Activated CD8-positive, alpha-beta memory T cell treated with anti-CD3 and anti-CD28 coated beads, Interleukin-2, amount 50 U/mL, for 4 hours (primary cell): ENCODE measurements at regions not wholly inside any gene's neighbourhood (a gene's known extent, or its start where the extent isn't known, plus 50 kb on each side); places are given as distances from the start of the nearest gene placed in this dataset.

Experiments used
- DNase-seq: peaks from one replicate; pipeline ENCODE4 v3.0.0-alpha.2; 2020

DNA sequence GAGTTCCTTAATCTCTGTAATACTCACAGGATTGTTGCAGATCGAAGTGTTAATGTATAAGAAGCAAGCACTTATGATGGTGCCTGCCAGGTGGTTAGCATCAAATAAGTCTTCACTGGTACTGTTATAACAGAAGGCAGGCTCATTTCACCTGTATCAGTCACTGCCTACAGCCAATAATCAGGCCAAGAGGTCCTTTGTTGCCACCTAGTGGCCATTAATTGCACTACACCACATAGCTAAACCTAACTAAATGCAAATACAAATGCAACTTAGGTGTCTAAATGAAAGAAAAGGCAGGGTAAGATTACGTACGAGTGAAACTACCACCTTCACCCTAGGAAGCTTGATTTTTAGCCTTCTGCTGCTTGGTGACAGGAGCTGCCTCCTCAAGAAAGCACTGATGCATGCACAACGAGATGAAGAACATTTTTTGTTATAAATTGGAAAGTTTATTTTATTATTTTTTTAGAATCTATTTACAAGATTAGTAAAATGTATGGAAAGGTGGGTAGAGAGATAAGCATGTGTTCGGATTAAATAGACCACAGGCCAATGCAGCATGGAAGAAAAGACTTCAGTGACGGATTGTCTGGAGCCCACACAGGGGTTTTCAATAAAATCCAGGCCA is 334.8 kb upstream of the CAMK1G start:
- peak; percentile 37 for DNase-seq

DNA sequence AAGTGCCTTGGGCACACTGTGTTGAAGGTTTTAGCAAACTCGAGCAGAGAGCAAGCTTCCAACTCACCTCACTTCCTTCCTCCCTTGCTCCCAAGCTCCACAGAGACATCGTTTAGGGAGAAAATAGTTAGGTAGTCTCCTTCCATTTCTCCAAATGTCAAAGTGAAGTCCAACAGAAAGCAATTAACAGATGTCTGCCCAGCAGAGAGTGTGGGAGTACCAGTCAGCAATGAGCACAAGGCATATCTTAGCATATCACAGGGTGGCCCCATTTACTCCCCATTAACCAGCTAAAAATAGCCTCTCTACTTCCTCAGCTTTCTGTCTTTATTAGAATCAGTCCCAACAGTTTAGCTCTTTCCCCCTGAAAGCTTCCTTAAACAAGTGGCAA is 334.2 kb upstream of the CAMK1G start:
- no peak for DNase-seq

DNA sequence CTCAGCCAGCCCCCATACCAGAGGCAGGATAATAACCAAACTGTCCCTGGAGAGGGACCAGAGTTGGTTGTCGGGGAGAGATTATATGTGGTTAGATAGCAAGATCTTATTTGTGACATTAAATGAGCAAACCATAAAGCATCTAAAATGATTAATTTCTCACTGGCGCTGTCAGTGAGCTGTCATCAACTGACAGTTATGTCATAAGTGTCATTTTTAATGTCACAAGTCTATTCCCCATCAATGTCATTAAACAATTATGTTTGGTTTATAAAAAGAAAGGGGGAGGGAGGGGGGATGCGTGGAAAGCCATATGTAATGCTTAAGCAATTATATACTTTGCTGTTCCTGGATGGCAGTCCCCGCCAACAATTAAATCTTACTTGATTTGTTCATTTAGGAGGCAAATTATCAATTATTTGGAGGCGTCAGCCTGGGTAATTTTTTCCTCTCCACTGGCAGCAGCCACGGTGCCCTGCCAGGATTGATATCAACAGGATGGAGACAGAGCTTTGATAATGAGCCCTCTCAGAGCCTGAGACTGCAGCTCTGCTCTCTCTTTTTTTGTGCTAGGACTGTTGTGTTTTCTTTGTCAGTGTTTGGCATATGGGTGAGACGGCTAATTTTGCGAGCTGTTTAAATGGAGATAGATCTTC is 333.6 kb upstream of the CAMK1G start:
- no peak for DNase-seq

DNA sequence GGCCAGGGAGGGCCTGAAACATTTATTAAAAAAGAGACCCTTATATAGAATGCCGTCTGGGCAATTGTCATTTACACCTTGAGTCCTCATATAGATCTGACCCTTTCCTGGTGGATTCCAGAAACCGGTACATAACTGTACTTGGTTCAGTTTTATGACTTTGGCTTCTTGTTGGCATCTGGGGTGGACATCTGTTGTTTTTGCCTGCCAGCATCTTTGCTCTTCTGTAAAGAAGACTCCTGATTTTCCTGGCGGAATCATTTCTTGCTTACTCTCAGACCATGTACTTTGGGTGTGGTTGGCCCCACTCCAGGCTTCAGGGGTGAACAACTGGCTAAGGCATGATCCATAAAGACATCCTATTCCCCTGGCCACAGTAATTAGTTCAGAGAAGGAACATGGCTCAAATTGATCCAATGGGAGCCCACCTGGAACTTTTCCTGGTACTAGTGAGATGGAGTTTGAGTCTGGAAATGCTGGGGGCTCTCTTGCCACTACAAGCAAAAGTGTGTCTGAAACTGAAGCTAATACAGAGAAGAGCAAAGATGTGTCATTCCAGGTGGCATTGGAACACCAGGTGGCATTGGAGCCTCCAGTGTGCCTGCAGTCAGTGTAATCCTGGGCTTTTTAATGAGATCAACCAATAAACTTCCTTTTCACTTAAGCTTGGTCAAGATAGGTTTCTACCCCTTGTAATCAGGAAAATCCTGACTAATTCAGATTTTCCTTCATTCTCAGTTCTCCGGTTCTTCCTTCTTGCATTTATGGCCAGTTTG is 332.5 kb upstream of the CAMK1G start:
- DNase-seq: no peak

DNA sequence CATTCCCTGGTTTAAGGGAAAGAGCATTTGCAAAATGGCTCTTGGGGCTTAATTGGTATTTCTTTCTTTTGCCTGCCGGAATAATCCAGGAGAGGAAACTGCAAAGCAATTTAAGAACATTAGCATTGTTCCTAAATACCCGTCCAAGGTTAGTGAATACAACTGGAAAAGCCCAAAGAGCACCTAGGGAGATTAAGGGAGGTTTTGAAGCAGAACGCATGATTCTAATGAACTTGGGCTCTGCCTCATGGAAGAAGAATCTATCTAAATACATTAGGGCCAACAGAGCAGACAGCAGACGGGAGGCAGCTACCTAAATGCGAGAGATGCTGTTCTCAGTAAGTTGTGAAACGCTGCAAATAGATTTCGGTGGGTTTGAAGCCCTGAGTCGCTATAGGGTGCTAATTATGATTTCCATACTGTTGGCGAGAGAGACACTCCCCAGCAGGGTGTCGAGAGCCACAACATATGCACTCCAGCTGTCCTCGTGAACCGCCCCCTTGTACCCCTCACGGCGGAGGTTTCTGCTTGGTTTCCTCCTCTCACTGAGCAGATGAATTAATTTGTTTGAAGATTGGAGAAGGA is 326.7 kb upstream of the CAMK1G start:
- no peak for DNase-seq

DNA sequence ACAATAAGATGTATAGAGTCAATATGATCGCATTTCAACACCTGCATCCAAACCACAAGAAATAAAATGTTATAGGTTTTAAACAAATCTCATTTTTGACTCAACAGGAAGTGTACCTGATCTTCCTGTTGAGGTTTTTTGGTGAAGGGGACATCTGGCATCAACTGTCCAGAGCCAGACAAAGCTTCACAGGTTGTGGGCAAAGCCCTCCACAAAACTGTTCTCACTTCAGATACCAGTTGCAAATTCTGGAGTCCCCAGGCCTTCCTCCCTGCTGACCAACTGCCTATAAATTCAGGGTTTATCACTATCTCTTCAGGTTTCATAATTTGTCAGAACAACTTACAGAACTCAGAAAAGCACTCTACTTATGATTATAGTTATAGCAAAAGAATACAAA is 326.1 kb upstream of the CAMK1G start:
- no peak for DNase-seq

DNA sequence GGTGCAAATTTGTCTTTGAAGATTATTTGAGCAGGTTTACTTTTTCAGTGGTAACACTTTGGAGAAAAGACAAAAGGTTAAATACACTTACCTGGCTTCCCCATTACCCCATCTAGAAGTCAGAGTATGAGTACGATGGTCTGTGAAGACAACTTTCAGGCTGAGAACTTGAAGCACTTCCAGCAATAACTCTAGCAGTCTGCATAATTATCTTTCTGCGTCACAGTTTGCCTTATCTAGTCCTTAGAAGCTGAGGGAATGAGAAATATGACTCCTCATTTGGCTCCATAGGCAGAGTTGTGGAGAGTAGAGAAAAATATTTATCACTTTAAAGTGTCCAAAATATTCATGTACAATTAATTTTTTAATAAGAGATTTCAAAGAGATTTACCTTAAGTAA is 323.4 kb upstream of the CAMK1G start:
- DNase-seq: no peak

DNA sequence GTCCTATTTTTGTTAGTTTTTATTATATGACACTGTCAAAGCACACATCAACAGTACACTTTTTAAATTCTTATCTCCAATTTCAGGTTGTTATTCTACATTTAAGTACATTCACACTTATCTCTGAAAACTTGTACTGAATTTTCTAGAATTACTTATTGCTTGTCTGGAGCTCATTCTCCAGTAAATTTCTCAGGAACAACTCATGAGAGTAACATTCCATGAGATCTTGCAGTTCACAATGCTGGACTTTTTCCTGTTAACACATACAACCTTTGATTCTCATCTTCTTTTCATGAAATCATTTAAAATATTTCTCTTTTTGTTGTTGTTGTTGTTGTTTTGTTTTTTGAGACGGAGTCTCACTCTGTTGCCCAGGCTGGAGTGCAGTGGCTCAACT is 320.9 kb upstream of the CAMK1G start:
- no peak for DNase-seq

DNA sequence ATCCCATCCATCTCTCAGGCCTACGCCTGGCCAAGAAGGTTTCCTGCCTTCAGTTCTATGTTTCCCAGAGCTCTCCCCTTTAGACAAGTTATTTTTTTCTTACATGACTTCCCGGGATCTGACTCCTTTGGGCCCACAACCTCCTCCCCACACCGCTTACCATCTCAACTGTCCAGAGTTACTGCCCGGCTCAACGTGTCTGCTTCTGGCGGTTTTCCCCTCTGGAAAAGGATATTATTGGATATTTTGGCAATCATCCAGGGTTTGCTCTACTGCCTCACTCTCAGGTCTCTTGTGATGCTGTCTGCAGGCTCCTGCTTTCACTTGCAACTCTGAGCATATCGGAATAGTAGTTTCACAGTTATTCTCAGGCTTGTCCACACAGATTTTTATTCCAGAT is 318.2 kb upstream of the CAMK1G start:
- DNase-seq: no peak

DNA sequence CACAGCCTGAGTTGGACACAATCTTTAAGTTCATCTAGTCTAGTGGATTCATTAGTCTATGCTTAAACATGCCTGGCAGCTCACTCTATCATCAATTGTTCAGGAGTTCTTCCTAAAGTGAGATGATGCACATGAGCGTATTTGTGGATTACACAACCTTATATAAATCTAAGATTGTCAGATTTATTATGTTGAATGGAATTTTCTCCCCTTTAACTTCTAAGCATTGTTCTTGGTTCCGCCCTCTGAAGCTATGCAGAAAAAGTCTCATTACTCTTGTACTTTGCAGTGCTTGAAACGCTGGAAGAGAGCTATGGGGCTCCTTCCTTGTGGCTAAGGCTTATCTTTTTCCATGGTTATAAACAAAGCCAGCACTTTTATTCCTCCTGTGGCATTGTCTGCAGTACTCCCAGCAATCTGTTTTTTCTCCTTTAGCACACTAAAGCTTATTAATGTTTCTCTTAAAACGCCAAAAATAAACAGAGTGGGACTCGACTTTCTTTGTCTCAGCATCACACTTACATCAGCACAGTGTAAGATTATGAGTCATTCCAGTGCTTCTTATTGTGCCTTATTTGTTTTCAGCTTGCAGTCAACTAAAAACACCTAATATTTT is 316.8 kb upstream of the CAMK1G start:
- no peak for DNase-seq

DNA sequence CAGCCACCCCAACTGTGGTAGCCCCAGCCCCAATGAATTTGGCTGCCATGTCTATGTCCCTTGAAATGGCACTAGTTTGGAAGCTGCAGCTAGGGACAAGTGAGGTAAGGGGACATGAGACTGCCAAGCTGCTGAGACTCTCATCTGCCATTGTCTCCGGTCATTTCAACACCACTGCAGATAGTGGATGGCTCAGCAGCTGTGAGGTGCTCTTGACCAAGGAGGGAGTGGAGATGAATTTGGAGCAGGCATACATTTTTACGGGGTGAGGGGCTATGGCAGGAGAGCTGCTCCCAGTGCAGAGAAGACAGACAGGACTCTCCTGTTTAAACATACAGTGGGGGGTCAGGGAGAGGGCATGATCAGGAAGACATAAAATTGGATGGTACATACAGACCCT is 315.5 kb upstream of the CAMK1G start:
- DNase-seq: no peak

DNA sequence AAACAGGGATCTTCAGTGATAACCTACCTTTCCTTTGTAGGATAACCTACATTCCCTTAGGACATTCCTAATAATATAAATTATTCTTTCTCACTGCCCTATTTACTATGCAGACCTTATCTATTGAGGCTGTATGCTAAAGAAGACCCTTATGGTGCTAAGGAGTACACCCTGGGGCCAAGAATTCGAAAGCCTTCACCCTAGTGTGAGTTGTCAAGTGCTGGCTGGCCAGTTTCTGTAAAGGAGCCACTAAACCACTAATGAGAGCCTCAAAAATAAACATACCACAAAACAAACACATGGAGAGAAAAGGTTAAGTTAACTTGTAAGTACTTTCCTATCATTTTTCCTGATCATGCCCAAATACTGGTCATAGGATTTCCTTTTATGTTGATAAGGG is 315.0 kb upstream of the CAMK1G start:
- DNase-seq: no peak

DNA sequence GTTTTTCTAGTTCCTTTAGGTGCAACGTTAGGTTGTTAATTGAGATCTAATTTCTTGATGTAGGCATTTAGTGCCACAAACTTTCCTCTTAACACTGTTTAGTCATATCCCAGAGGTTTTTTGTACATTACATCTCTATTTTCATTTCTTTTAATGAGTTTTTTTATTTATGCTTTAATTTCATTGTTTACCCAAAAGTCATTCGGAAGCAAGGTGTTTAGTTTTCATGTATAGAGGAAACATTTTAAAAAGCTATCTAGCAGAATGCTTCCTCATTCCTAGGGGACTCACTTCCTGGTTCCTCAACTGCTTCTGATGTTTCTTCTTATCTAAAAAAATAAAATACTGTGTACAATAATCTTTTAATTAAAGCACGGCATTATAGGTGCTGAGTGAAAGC is 307.2 kb upstream of the CAMK1G start:
- DNase-seq: no peak

DNA sequence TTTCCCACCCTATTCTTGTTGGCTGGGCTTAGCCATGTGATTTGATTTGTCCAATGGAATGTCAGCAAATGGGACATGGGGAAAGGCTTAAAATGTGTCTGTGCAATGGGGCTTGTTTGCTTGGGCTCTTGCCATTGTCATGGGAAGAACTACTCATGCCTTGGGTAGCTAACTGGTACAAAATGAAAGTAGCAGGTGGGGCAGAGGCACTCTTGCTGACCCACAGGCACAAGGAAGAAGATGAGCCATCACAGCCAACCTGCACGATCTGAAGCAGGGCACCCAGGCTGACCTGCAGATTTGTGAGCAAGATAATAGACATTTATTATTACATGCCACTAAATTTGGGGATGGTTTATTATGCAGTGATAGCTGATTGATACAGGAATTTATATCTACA is 305.9 kb upstream of the CAMK1G start:
- no peak for DNase-seq

DNA sequence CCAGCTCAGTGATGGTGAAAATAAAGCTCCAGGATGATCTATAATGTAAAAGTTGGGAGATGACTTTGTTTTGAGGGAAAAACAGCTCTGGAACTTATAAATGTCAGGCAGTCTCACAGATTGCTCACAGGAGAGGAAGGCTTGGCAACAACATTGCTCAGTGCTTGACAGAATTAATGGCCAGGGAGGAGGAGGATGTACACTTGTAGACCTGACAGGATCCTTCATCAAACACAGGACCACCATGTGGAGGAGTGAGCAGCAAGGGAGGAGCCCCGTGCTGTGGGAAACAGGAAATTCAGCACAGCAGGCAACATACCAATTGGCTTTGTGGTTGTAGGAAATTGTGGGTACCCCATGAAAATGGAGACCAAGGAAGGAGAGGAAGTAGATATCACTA is 291.8 kb upstream of the CAMK1G start:
- DNase-seq: no peak

DNA sequence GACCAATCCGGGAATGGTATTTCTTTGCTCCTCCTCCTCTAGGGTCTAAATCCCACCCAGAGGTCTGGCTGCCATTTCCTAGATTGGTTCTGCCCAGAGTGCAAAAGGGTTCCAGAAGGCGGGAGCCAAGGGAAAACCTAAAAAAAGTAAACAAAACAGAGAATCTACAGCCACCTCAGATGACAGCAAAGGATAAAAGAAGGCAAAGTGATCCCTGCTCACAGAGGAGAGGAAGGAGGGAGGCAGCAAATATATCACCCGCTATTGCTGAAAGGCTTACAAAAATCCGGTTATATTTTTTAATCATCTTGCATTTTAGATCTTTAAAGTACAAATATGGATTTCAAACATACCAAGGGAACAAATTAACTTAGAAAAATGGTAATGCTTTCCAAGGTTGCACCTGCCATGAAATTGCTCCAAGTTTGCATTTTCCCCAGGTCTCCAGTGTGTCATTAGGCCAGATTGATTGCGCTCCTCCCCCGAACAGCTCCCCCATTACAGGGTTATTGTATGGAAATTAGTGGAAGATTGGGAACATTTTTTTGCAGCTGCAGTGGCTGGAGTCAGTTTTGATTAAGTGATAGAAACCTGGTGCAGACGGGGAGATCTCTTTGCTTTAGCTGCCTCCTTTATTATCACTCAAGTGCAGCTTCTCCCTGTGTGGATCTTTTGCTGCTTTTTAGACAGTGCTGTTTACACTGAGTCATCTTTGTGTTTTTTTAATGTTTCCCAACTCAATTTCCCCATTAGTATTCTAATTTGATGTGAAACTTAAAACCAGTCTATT is 280.5 kb upstream of the CAMK1G start:
- DNase-seq: no peak

DNA sequence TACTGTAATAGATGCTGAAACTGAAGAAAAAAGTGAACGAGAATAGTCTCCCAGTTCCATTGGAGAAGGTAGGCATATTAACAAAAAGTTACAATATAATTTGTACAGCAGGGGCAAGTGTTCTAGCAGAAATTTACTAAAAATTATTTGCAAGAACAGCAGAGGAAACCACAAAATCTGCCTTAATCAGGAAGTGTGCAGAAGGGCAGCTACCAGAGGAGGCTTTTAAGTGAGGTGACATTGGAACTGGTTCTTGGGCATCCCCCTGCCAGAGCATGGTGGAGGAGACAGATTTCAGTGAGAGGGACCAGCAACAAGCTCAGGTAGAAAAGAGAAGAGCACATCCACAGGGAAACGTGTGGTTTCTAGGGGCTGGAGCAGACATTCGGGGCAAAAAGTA is 279.3 kb upstream of the CAMK1G start:
- no peak for DNase-seq

DNA sequence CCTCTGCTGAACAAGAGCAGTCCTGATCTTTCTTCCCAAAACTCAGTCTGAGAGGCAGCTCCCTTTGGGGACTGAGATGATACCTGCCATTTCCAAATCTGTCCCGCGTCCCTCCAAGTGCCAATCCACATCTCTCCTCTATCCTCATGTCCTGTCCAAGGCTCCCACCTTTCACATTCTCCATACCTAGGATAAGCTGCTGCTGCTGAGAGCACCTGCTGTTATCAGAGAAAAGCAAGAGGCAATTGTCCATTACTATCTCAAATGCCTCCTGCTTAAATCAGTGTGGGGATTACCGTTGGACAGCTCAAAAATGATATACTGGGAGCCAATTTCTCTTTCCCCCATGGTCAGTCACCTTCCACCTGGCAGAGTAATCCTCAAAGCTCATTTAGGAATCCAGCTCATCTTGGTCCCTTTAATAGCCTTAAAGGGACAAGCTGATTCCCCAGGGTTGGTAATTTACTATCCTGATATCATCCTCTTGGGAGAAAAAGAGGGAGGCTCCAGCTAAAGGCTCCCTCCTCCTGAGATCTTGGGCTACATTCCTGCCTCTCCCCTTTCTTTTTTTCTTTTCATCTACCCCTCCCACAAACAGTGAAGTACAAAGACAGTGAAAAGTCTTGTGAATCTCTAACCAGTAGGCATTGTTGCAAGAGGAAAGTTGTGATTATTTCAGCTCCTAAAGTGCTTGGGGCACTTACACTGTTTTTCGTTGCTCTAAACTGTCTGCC is 278.1 kb upstream of the CAMK1G start:
- DNase-seq: no peak

DNA sequence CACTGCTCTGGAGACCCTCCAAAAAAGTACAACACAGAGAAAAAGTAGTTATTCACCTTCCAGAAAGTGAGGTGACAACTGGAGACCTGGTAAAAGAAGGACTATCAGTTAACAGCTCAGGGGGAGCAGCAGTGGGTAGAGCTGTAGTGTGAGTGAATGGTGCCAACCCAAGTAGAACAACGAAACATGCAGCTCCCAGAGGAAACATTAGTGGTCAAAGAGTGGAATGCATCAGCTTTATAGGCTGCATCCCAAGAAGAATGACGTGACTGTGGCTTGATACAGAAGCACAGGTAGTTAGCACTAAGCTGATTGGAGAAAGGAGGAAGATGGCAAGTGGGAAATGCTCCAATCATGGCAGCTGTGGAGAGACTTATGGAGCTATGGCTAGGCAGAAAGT is 275.7 kb upstream of the CAMK1G start:
- no peak for DNase-seq

DNA sequence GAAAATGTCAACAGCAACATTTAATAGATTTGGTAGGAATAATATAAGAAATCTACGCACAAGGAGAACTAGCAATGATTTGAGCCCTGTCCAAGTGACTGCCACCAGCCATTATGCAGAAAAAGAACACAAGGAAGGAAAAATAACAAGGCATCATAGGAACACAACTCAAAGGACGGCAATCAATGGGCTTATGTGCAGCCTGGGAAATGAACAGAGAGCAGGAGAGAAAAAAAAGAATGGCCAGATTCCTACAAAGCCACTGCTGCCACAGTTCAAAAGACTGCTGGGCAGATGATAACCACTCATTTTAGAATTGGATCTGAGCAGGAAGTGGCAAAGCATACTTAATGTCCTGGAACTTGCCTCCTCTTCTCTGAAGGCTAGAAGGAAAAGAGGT is 274.3 kb upstream of the CAMK1G start:
- no peak for DNase-seq

DNA sequence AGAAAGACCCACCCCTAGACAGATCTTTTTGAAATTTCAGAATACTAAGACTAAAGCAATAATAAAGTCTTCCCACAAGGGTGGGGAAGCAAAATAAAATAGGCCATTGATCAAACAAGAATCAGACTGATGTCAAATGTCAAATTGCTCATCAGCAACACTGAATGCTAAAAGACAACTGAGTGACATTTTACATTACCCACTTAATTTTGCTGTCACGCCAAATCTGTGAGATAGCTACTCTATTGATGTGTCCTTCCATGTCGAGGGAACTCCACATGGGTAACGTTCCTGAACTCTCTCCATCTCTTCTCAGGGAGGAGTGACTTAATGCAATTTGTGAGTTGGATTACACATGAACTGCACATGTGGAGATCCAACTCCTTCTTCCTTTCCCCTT is 271.7 kb upstream of the CAMK1G start:
- no peak for DNase-seq

DNA sequence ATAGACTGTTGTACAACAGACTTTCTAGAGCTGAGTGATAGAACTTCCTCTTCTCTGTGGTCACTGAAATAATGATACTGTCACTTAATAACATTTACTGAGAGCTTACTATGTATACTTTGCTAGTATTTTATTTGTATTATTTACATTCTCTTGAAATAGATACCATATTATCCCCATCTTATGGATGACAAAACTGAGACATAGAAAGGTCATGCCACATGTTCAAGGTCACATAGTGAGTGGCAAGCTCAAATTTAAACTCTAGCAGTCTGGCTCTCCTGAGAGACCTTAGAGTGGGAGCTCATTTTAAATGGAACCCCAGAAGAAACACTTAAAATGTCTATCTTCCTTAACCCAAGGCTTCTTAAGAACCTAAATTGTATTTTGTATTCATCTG is 266.6 kb upstream of the CAMK1G start:
- DNase-seq: no peak
